Brain microvascular endothelial cell (primary cell): ENCODE measurements at regions not wholly inside any gene's neighbourhood (a gene's known extent, or its start where the extent isn't known, plus 50 kb on each side); places are given as distances from the start of the nearest gene placed in this dataset.

Source experiments
- DNase-seq: peaks from one replicate; pipeline ENCODE4 v3.0.0-alpha.2; 2020
- H3K27ac ChIP-seq: fragments of 250-450 bp; sonication (Bioruptor Pico); 2 replicates; pipeline ENCODE4 v1.5.1; 2020; ENCODE audit warnings: mild to moderate bottlenecking, moderate library complexity
- H3K27me3 ChIP-seq: fragments of 250-450 bp; sonication (Bioruptor Pico); replicated peaks from 2 replicates; pipeline ENCODE4 v1.5.1; 2020; ENCODE audit warnings: mild to moderate bottlenecking
- H3K36me3 ChIP-seq: fragments of 250-450 bp; sonication (Bioruptor Pico); replicated peaks from 2 replicates; pipeline ENCODE4 v1.5.1; 2020; ENCODE audit warnings: mild to moderate bottlenecking
- H3K4me3 ChIP-seq: 2 replicates; pipeline ENCODE4 v1.5.1; 2011; ENCODE audit warnings: low read depth, mild to moderate bottlenecking, control low read depth, low read length, moderate library complexity
- in situ Hi-C: cut with HindIII; loops from 2 replicates; pipeline ENCODE4 v1.10.0; 2017; ENCODE audit warnings: low sequenced_read_pairs, low pct_ligation_motif_present
- TF ChIP-seq, protein P1 (sequence below): IDR thresholded peaks from 2 replicates; pipeline ENCODE4 v1.5.1; 2011; ENCODE audit warnings: low read depth, mild to moderate bottlenecking, moderate library complexity, low read length, control low read depth, inconsistent platforms; ENCODE audit errors: missing control alignments

DNA sequence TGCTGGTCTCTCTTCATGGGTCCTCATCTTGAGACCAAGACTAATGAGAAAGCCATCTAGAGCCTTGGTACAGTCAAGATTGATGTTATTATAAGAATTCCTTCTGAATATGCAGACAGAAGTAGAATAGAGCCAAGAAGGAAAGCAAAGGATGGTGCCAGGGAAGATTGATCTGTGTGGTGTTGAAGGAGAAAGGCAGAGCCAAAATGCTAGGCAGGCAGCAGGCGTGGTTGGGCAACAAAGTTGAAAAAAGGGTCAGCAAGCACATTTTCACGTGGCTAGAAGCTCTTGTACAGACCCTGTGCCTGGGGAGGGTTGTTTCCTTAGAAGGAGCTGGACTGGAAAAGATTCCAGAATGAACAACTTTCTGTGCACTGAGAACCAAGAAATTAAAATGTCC lies 319.7 kb upstream of the ARGLU1 start:
- DNase-seq, result no peak
- Histone ChIP-seq H3K27me3 (no peaks in the 10 kb centered on the region), H3K4me3 (no peak overlapping the region), H3K27ac (no peak overlapping the region), H3K36me3 (no peaks in the 10 kb centered on the region)
- in situ Hi-C loops, result no loop called here
- TF ChIP-seq, protein P1, sequence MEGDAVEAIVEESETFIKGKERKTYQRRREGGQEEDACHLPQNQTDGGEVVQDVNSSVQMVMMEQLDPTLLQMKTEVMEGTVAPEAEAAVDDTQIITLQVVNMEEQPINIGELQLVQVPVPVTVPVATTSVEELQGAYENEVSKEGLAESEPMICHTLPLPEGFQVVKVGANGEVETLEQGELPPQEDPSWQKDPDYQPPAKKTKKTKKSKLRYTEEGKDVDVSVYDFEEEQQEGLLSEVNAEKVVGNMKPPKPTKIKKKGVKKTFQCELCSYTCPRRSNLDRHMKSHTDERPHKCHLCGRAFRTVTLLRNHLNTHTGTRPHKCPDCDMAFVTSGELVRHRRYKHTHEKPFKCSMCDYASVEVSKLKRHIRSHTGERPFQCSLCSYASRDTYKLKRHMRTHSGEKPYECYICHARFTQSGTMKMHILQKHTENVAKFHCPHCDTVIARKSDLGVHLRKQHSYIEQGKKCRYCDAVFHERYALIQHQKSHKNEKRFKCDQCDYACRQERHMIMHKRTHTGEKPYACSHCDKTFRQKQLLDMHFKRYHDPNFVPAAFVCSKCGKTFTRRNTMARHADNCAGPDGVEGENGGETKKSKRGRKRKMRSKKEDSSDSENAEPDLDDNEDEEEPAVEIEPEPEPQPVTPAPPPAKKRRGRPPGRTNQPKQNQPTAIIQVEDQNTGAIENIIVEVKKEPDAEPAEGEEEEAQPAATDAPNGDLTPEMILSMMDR, result no peak

- TF ChIP-seq, protein P1, result no peak
Measured at GRCh38 chr13:106883976-106884375, 316.0 kb upstream of the ARGLU1 start.

GRCh38 chr13:106882246-106882645 lies 314.3 kb upstream of the ARGLU1 start:
- no peaks in the 10 kb centered on the region for H3K27me3 ChIP-seq
- in situ Hi-C loops, result no loop called here
- H3K4me3 ChIP-seq, result no peak overlapping the region
- TF ChIP-seq, protein P1, result no peak
- H3K27ac ChIP-seq, result no peak overlapping the region
- H3K36me3 ChIP-seq, result no peaks in the 10 kb centered on the region
- no peak for DNase-seq

More at GRCh38 chr13:106883976-106884375, 316.0 kb upstream of the ARGLU1 start:
- no peaks in the 10 kb centered on the region for H3K27me3 ChIP-seq
- DNase-seq, result no peak
- no peak overlapping the region for H3K27ac ChIP-seq
- no peak overlapping the region for H3K4me3 ChIP-seq
- no peaks in the 10 kb centered on the region for H3K36me3 ChIP-seq
- in situ Hi-C loops, result no loop called here

DNA sequence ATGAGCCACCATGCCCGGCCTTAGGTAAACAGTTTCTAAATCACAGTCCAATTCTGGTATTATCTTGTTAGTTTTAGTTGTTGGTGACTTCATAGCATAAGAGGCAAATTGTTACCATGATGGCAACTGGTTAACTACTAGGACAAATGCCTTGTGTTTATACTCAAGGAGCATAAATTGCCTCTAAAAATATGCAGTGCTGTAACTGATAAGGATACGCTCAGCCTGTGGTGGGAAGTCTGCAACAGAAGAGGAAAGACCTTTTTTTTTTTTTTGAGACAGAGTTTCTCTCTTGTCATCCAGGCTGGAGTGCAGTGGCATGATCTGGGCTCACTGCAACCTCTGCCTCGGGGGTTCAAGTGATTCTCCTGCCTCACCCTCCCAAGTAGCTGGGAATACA lies 311.9 kb upstream of the ARGLU1 start:
- in situ Hi-C loops, result no loop called here
- H3K4me3 ChIP-seq, result no peak overlapping the region
- H3K27ac ChIP-seq, result no peak overlapping the region

GRCh38 chr13:106874323-106874722 lies 306.4 kb upstream of the ARGLU1 start:
- TF ChIP-seq, protein P1, result no peak
- no peaks in the 10 kb centered on the region for H3K27me3 ChIP-seq
- in situ Hi-C loops, result no loop called here
- no peak overlapping the region for H3K4me3 ChIP-seq
- no peak overlapping the region for H3K27ac ChIP-seq
- DNase-seq, result no peak
- no peaks in the 10 kb centered on the region for H3K36me3 ChIP-seq

More for the DNA sequence above, 311.9 kb upstream of the ARGLU1 start:
- Histone ChIP-seq H3K27me3 (no peaks in the 10 kb centered on the region), H3K36me3 (no peaks in the 10 kb centered on the region)
- no peak for DNase-seq
- TF ChIP-seq, protein P1, result no peak

DNA sequence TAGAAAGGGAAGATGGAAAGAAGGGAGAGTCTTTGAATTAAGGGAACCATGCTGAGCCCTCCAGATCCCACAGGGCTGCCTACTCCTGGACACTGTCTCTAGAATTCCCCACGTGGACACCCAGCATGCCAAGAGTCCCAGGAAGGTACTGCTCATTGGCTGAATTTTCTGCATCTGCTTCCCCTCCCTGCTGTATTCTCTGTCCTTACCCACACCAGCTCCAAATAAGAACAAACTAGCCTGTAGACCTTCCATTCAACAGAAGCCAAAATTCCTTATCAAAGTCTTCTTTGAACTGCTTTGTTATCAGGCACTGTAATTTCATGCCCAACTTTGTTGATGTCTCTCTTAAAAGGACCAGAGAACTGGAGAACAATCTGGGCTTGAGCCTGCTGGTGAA lies 305.9 kb upstream of the ARGLU1 start:
- TF ChIP-seq, protein P1, result no peak
- no peak for DNase-seq
- Histone ChIP-seq H3K27me3 (no peaks in the 10 kb centered on the region), H3K27ac (no peak overlapping the region), H3K4me3 (no peak overlapping the region), H3K36me3 (no peaks in the 10 kb centered on the region)
- in situ Hi-C loops, result no loop called here
